GM21447 (cell line): ENCODE measurements at regions not wholly inside any gene's neighbourhood (a gene's known extent, or its start where the extent isn't known, plus 50 kb on each side); places are given as distances from the start of the nearest gene placed in this dataset.

Experiments
- ATAC-seq: cut with Tn5 transposase; IDR thresholded peaks from one replicate; pipeline ENCODE4 v1.9.1; 2021; ENCODE audit not compliant: unreplicated experiment

DNA sequence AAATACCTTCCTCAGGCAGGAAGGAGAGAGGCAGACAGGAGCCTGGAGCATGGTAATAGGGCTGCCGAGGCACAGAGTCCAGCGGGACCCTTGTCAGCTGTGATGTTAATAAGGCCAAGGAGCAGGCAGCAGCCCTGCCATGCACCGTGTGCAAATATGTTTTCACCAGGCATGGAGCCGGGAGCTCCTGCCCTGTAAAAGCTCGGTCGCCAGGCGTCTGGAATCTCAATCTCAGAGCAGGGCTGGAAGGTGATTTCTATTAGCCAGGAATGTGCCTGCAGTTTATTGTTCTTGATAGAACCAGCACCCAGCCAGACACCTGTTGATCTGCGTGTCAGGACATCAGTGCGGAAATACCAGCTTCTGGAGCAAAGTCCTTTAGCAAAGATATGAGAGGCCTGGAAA lies 469.8 kb downstream of the GLRX3 start:
- no peak for ATAC-seq

GRCh38 chr10:130607366-130607765 lies 471.2 kb downstream of the GLRX3 start:
- ATAC-seq = no peak

GRCh38 chr10:130611239-130611638 lies 475.0 kb downstream of the GLRX3 start:
- no peak for ATAC-seq

GRCh38 chr10:130615457-130615856 lies 479.3 kb downstream of the GLRX3 start:
- ATAC-seq = no peak

DNA sequence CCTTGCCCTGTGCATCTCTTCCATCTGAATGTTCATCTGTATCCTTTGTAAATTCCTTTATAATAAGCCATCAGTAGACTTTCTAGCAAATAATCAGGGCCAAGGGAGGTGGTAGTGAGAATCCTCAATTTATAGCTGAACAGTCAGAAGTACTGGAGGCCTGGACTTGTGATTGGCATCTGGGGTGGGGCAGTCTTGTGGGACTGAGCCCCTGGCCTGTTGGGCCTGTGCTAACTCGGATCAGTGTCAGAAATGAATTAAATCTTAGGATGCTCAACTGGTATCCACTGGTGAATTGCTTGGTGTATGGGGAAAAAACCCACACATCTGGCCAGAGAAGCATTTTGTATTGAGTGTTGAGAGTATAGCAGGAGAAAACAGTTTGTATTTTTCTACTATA lies 481.8 kb downstream of the GLRX3 start:
- no peak for ATAC-seq

GRCh38 chr10:130618647-130619046 lies 482.5 kb downstream of the GLRX3 start:
- ATAC-seq = no peak

GRCh38 chr10:130621231-130621775 lies 485.1 kb downstream of the GLRX3 start:
- no peak for ATAC-seq

GRCh38 chr10:130623680-130624267 lies 487.6 kb downstream of the GLRX3 start:
- no peak for ATAC-seq

- no peak for ATAC-seq
These were observed 491.3 kb downstream of the GLRX3 start for GRCh38 chr10:130627346-130628045.

DNA sequence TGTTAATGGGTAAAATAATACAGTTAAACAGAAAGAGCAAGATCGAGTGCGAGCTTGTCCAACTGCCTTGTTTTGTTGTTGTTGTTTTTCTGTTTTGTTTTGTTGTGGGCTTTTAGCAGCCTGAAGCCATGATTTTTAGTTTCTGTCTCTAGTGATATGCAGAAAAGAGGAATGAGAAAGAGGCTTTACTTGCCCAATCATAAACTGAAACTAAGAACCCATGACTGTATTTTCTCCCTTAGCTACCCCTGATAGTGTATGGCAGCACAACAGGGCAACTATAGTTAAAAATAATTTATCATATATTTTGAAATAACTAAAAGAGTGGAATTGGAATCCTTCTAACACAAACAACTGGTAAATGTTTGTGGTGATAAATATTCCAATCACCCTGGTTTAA lies 493.9 kb downstream of the GLRX3 start:
- no peak for ATAC-seq

- ATAC-seq = no peak
These were observed 495.2 kb downstream of the GLRX3 start for GRCh38 chr10:130631142-130632096.

GRCh38 chr10:130634816-130635215 lies 498.6 kb downstream of the GLRX3 start:
- no peak for ATAC-seq

DNA sequence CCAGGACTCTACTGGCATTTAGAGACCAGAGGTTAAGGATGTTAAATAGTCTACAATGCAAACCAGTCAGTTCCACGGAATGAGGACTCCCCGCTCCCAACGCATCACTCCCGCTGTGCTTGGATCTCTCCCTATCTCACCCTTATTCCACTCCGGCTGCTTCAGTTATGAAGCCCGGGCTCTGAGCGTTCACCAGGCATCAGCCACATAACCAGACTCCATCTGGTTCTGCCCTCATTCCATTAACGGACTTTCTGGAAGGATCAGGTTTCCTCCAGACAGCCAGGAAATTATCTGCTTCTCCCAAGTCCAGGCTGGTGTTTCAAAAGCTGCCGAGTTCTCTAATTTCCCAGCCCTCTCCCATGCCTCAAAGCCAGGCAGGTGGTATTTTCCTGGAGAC lies 499.3 kb downstream of the GLRX3 start:
- no peak for ATAC-seq

DNA sequence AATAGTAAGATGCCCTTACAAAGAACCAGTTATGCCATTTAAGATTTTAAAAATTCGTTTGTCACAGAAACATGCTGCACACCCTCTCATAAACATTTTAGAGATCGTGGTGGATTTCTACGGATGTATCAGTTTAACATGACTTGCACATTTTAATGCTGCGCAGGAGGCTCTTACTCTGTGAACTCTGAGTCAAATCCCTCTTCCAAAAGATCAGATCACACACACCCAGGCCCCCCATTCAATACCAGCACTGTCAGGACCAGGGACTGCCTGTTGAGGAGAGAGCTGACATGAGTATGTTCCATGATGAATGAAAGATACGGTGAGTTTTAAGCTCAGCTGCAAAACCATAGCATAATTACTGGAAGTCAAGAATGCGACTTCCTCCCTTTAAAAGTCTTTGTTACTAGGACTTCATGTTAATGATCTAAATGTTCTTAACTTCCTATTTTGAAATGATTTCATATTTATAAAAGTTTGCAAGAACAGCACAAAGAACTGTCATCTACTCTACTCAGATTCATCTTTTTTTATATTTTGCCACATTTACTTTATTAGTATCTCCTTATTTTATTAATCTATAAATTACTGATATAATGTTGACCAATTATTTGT lies 500.2 kb downstream of the GLRX3 start:
- ATAC-seq = no peak

- no peak for ATAC-seq
These were observed 501.0 kb downstream of the GLRX3 start for GRCh38 chr10:130637089-130637676.

DNA sequence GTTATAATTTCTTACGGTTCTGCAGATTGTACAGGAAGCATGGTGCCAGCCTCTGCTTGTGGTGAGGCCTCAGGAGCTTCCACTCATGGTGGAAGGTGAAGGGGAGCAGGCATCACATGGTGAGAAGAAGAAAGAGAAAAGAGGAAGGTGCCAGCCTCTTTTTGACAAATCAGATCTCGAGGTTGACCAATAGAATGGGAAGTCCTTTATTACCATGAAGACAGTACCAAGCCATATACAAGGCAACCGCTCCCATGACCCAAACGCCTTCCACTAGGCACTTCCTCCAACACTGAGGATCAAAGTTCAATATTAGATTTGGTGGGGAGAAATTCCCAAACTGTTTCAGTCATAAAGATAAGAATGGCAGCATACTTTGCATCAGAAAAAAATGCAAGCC lies 502.8 kb downstream of the GLRX3 start:
- ATAC-seq = no peak

DNA sequence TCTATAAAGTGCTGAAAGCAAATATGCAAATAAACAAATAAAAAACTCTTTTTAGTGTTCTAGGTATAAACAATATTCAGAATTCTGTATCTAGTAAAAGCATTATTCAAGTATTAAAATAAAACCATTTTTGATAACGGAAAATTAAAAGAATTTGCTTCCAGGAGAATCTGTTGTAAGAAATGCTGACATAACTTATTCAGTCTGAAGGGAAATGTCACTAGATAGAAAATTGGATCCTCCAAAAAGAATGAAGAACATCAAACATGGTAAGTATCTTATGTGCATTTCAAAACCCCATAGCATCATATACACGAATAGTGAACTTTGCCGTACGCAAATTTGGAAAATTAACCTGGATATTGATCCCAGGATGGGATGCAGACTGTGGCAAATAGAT lies 506.7 kb downstream of the GLRX3 start:
- ATAC-seq = no peak

DNA sequence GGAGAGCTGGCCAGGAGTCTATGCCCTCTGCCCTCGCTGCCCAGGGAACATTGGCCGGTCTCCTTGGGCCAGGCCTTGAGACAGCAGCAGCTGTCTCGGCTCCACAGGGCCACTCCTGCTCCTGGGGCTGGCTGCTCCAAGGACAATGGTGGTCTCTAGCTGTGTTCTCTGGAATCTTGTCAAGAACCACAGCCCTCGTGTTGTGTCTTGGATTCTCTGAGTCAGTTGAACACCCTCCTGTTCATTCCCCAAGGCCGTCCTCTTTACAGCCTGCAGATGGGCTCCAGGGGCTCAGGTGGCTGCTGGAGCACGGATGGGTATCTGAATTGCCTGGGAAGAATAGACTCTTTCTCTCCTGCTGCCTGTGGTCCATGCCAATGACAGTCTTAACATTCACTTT lies 511.1 kb downstream of the GLRX3 start:
- no peak for ATAC-seq

DNA sequence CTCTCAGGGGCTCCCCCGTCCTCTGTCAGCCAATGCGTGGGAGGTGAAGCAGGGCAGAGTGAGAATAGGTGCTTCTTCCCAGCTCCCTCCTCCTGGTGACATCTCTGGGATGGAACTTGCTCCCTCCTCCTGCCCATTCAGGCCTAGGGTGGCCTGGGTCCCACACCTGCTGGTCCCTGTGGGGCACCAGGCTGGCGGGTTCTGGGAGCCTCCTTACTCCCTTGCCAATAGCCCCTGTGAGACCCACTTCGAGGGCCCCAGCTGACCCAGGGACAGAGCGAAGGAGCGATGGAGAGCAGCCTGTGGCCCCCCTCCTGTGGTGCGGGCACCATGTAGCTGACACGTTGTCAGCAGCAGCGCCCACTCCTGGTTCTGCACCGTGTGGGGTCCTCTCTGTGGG lies 512.6 kb downstream of the GLRX3 start:
- no peak for ATAC-seq

DNA sequence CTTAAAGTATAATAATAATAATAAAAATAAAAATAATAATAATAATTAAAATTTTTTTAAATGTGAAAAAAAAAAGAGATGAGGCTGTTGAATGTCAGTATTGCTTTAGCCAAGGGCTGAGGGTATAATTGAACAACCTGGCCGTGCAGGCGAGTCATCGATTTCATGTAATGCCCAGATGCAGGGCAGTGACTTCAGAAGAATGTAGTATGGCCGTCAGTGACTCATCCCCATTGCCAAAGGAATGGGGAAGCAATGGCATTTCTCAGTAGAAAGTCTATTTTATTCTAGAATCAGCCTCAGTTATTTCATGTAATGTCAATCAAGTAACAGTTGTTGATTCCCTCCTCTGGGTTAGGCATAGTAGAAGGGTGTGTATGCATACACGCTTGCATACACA lies 516.4 kb downstream of the GLRX3 start:
- ATAC-seq = no peak
